ENCODE measurements at regions not wholly inside any gene's neighbourhood (a gene's known extent, or its start where the extent isn't known, plus 50 kb on each side); places are given as distances from the start of the nearest gene placed in this dataset.
"Not testable (repeated sequence)": the region's sequence is repeated elsewhere in the genome, so short reads cannot be mapped to it uniquely, and the experiment has no call there.

DNA sequence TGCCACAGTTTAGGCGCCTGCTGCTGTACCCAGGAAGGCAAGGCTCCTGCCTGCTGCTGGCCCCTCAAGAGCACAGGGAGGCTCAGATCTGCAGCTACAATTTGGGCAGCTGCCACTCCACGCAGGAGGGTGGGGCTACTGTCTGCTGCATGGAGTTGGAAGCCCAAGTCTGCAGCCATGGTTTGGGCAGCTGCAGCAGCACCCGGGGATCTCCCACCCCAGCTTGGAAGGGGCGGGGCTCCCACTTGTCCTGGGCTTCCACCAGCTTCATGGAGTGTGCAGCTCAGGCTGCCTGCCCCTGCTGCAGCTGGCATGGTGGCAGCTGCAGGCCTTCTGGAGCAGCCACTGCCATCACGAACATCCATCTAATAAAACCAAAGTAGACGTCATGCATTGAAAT lies 512.9 kb downstream of the PYDC2 start:
- no peak for DNase-seq (ENCODE audit: low read depth, low spot score)

DNA sequence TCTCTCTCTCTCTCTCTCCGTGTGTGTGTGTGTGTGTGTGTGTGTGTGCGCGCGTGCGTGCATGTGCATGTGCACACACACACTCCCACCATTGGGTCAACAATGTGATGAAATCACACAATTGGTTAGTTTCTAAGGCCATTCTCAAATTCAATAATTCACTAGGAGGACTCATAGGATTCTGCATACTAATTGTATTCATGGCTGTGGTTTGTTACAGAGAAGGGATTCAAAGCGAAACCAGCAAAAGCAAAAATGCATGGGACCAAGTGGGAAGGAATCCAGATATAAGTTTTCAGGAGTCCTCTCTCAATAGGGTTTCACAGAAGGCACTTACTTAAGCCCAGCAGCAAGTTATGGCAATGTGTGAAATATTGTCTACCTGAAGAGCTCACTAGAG lies 515.0 kb downstream of the PYDC2 start:
- H3K4me3 ChIP-seq (ENCODE audit: low read length), result no peak overlapping the region
- H3K9me3 ChIP-seq (ENCODE audit: control insufficient read depth, insufficient read depth, low read length), result no peaks in the 10 kb centered on the region
- no peaks in the 10 kb centered on the region for H3K4me1 ChIP-seq (ENCODE audit: control insufficient read depth, insufficient read depth, low read length)
- DNase-seq (ENCODE audit: low read depth, low spot score), result no peak
- no peak overlapping the region for H3K27ac ChIP-seq (ENCODE audit: low read length)
- H3K36me3 ChIP-seq (ENCODE audit: control insufficient read depth, insufficient read depth, low read length), result no peaks in the 10 kb centered on the region
- H3K27me3 ChIP-seq (ENCODE audit: control insufficient read depth, insufficient read depth, low read length), result no peaks in the 10 kb centered on the region
- no CpG with 5 or more reads among the region's 6 CpGs for WGBS (ENCODE audit: insufficient coverage, insufficient read length)

More for the DNA sequence above, 512.9 kb downstream of the PYDC2 start:
- no CpG with 5 or more reads among the region's 6 CpGs for WGBS (ENCODE audit: insufficient coverage, insufficient read length)
- H3K36me3 ChIP-seq (ENCODE audit: control insufficient read depth, insufficient read depth, low read length), result no peaks in the 10 kb centered on the region
- H3K9me3 ChIP-seq (ENCODE audit: control insufficient read depth, insufficient read depth, low read length), result no peaks in the 10 kb centered on the region
- H3K4me1 ChIP-seq (ENCODE audit: control insufficient read depth, insufficient read depth, low read length), result no peaks in the 10 kb centered on the region
- H3K27ac ChIP-seq (ENCODE audit: low read length), result no peak overlapping the region
- no peak overlapping the region for H3K4me3 ChIP-seq (ENCODE audit: low read length)
- H3K27me3 ChIP-seq (ENCODE audit: control insufficient read depth, insufficient read depth, low read length), result no peaks in the 10 kb centered on the region

DNA sequence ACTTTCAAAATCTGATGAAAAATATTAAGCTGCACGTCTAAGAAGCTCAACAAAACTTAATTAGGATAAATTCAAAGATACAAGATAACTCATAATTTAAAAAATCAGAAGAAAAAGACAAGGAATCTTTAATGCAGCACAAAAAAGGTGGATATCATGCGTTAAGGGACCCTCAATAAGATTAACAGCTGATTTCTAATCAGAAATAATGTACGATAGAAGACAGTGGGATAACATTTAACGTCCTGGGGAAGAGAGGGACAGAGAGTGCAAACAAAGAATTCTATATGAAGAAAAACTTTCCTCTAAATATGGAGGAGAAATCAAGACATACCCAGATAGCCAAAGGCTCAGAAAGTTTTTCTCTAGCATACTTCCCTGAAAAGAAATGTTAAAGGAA lies 519.5 kb downstream of the PYDC2 start:
- H3K4me1 ChIP-seq (ENCODE audit: control insufficient read depth, insufficient read depth, low read length), result no peaks in the 10 kb centered on the region
- no peak for DNase-seq (ENCODE audit: low read depth, low spot score)
- no peaks in the 10 kb centered on the region for H3K9me3 ChIP-seq (ENCODE audit: control insufficient read depth, insufficient read depth, low read length)
- H3K27ac ChIP-seq (ENCODE audit: low read length), result no peak overlapping the region
- H3K4me3 ChIP-seq (ENCODE audit: low read length), result no peak overlapping the region
- no peaks in the 10 kb centered on the region; the same call in 1 of the 2 replicates for H3K36me3 ChIP-seq (ENCODE audit: control insufficient read depth, insufficient read depth, low read length)
- no CpG with 5 or more reads among the region's 4 CpGs for WGBS (ENCODE audit: insufficient coverage, insufficient read length)
- H3K27me3 ChIP-seq (ENCODE audit: control insufficient read depth, insufficient read depth, low read length), result no peaks in the 10 kb centered on the region

DNA sequence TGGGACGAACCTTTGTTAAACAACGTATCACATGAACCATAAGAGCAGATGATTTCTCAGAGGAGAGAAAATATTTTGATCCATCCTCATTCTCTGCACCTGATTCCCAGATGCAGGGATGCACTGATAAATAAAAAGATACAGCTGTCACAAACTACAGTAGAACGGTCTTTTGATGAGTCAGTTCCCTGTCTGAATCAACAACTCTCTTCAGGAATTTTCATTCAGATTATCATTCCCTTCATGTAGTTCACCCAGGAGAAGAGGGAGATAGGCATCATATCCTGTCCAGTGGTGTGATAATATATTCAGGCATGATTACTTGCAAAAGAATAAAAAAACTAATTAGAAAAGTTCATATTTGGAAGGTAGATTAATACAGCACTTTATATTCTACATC lies 521.5 kb downstream of the PYDC2 start:
- no peak for DNase-seq (ENCODE audit: low read depth, low spot score)
- Histone ChIP-seq H3K4me1 (ENCODE audit: control insufficient read depth, insufficient read depth, low read length) (no peaks in the 10 kb centered on the region), H3K27me3 (ENCODE audit: control insufficient read depth, insufficient read depth, low read length) (no peaks in the 10 kb centered on the region), H3K36me3 (ENCODE audit: control insufficient read depth, insufficient read depth, low read length) (no peaks in the 10 kb centered on the region; the same call in 1 of the 2 replicates), H3K27ac (ENCODE audit: low read length) (no peak overlapping the region), H3K9me3 (ENCODE audit: control insufficient read depth, insufficient read depth, low read length) (no peaks in the 10 kb centered on the region), H3K4me3 (ENCODE audit: low read length) (no peak overlapping the region)
- no CpG with 5 or more reads among the region's 3 CpGs for WGBS (ENCODE audit: insufficient coverage, insufficient read length)

DNA sequence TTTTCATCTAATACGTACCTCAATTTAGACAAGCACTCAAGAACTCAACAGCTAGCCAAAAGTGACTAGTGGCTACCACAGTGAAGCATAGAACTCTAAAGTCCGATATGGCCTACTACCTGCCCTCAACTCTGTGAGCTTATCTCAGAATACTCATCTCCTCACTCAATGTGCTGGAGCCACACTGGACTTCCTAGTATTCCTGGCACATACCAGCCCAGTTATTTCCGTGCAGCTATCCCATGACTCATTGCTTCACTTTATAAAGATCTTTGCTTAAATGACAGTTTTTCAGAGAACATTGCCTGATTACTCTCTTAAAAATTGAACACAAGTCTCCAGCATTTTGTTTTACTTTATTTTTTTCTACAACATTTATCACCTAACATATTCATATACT lies 524.7 kb downstream of the PYDC2 start:
- no peaks in the 10 kb centered on the region for H3K4me1 ChIP-seq (ENCODE audit: control insufficient read depth, insufficient read depth, low read length)
- no peaks in the 10 kb centered on the region for H3K9me3 ChIP-seq (ENCODE audit: control insufficient read depth, insufficient read depth, low read length)
- no peak overlapping the region for H3K27ac ChIP-seq (ENCODE audit: low read length)
- no peak overlapping the region for H3K4me3 ChIP-seq (ENCODE audit: low read length)
- H3K27me3 ChIP-seq (ENCODE audit: control insufficient read depth, insufficient read depth, low read length), result no peaks in the 10 kb centered on the region
- H3K36me3 ChIP-seq (ENCODE audit: control insufficient read depth, insufficient read depth, low read length), result no peaks in the 10 kb centered on the region; the same call in 1 of the 2 replicates
- no peak for DNase-seq (ENCODE audit: low read depth, low spot score)
- no CpG with 5 or more reads among the region's 3 CpGs for WGBS (ENCODE audit: insufficient coverage, insufficient read length)

DNA sequence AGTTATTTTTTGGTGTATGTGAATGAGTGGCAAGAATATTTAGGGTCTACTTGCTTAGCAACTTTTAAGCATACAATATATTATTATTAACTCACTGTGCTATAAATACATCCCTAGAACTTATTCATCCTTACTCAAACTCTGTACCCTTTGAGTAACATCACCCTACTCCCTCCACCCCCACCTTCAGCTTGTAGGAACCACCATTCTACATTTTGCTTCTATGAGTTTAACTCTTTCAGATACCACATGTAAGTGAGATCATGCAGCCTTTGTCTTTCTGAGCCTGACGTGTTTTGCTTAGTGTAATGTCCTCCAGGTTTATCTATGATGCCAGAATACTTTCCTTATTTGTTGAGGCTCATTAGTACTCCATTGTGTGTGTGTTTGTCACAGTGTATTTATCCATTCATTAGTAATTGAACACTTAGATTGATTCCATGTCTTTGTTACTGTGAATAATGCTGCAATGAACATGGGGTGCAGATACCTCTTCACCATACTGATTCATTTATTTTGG lies 526.9 kb downstream of the PYDC2 start:
- no peaks in the 10 kb centered on the region for H3K27me3 ChIP-seq (ENCODE audit: control insufficient read depth, insufficient read depth, low read length)
- WGBS (ENCODE audit: insufficient coverage, insufficient read length), result no CpG with 5 or more reads among the region's 1 CpG
- H3K4me1 ChIP-seq (ENCODE audit: control insufficient read depth, insufficient read depth, low read length), result no peaks in the 10 kb centered on the region
- H3K4me3 ChIP-seq (ENCODE audit: low read length), result no peak overlapping the region
- H3K9me3 ChIP-seq (ENCODE audit: control insufficient read depth, insufficient read depth, low read length), result no peaks in the 10 kb centered on the region
- DNase-seq (ENCODE audit: low read depth, low spot score), result no peak
- H3K36me3 ChIP-seq (ENCODE audit: control insufficient read depth, insufficient read depth, low read length), result no peaks in the 10 kb centered on the region; the same call in 1 of the 2 replicates
- H3K27ac ChIP-seq (ENCODE audit: low read length), result no peak overlapping the region

DNA sequence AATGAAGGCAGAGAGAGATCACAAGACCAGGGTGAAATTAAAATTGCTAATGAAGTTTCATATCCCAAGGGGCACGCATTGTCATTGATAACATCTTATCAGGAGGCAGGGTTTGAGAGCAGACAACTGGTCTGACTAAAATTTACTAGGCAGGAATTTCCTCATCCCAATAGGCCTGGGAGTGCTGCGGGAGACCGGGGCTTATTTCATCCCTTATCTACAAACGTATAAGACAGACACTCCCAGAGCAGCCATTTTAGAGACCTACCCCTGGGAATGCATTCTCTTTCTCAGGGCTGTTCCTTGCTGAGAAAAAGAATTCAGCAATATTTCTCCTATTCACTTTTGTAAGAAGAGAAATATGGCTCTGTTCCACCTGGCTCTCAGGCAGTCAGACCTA lies 533.0 kb downstream of the PYDC2 start:
- not testable (repeated sequence) for H3K27me3 ChIP-seq (ENCODE audit: control insufficient read depth, insufficient read depth, low read length); DNase-seq (ENCODE audit: low read depth, low spot score); H3K4me3 ChIP-seq (ENCODE audit: low read length); H3K36me3 ChIP-seq (ENCODE audit: control insufficient read depth, insufficient read depth, low read length); H3K4me1 ChIP-seq (ENCODE audit: control insufficient read depth, insufficient read depth, low read length); H3K9me3 ChIP-seq (ENCODE audit: control insufficient read depth, insufficient read depth, low read length); H3K27ac ChIP-seq (ENCODE audit: low read length)
- WGBS (ENCODE audit: insufficient coverage, insufficient read length), result no CpG with 5 or more reads among the region's 4 CpGs

DNA sequence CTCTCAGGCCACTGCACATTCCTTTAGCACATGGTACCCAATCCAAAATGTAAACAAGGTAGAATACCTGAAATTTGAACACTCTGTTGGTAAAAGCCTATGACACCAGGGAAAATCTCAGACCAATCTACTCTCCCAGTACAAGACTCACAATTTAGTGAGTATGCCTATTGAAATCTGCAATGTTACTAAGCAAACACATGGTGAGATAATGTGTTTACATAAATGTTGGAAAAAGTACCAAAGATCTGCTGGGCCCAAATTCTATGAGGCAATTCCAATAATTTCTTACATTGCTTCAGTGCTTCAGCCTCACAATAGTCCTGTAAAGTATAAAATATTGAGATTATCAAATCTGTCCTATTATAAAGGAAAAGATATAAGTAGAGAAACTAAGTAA lies 536.1 kb downstream of the PYDC2 start:
- Histone ChIP-seq H3K36me3 (ENCODE audit: control insufficient read depth, insufficient read depth, low read length) (no peaks in the 10 kb centered on the region), H3K9me3 (ENCODE audit: control insufficient read depth, insufficient read depth, low read length) (no peaks in the 10 kb centered on the region), H3K4me3 (ENCODE audit: low read length) (no peak overlapping the region), H3K4me1 (ENCODE audit: control insufficient read depth, insufficient read depth, low read length) (no peaks in the 10 kb centered on the region), H3K27me3 (ENCODE audit: control insufficient read depth, insufficient read depth, low read length) (no peaks in the 10 kb centered on the region), H3K27ac (ENCODE audit: low read length) (no peak overlapping the region)
- no peak for DNase-seq (ENCODE audit: low read depth, low spot score)

DNA sequence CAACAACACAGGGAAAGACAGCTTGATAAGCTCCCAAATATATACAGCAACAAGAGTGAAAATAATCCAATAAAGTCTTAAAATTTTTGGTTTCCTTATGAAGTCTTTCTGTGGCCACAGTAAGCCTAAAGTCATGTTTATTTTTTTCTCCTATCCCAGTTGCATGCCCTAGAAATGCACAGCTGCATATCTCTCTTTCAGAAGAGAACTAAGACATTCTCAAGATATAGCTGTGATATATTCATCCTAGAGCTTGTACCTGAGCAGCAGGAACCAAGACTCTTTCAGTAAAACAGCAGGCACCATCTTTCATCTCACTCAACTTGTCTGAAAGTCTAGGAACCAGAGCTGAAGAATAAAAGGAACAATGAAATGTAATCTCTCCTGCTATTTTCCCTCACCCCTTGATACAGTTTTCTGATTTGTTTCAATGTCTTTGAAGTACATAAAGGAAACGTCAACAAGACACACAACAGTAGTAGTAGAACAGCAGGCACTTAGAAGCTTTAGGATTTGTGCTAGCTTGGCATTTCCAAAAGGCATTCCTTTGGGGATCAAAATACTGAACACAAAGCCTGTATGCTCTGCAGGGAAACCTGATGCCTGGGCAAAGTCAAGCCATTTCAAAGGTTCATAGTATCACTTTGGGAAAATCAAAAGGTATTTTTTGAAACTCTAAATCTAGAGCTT lies 536.8 kb downstream of the PYDC2 start:
- no peak for DNase-seq (ENCODE audit: low read depth, low spot score)
- WGBS (ENCODE audit: insufficient coverage, insufficient read length), result no CpG with 5 or more reads among the region's 1 CpG
- Histone ChIP-seq H3K27ac (ENCODE audit: low read length) (no peak overlapping the region), H3K27me3 (ENCODE audit: control insufficient read depth, insufficient read depth, low read length) (no peaks in the 10 kb centered on the region), H3K4me3 (ENCODE audit: low read length) (no peak overlapping the region), H3K4me1 (ENCODE audit: control insufficient read depth, insufficient read depth, low read length) (no peaks in the 10 kb centered on the region), H3K9me3 (ENCODE audit: control insufficient read depth, insufficient read depth, low read length) (no peaks in the 10 kb centered on the region), H3K36me3 (ENCODE audit: control insufficient read depth, insufficient read depth, low read length) (no peaks in the 10 kb centered on the region)

DNA sequence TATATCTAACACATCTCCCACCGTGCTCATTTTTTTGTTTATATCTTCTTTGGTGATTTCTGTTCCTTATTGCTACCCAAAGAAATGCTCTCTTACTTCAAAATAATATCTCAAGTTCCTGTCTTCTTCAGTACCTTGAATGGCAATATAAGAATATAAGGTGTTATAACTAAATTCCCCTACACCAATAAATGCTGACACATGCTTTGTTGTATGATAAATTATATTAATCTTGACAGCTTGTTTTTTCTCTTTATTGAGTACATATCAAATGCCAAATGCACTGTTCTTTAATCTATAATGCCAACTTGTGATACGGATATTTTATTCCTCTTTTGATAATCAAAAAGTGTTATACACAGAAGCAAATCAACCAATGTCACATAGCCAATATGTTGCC lies 540.3 kb downstream of the PYDC2 start:
- H3K27me3 ChIP-seq (ENCODE audit: control insufficient read depth, insufficient read depth, low read length), result no peaks in the 10 kb centered on the region
- H3K4me3 ChIP-seq (ENCODE audit: low read length), result no peak overlapping the region
- no peaks in the 10 kb centered on the region for H3K9me3 ChIP-seq (ENCODE audit: control insufficient read depth, insufficient read depth, low read length)
- no peaks in the 10 kb centered on the region for H3K4me1 ChIP-seq (ENCODE audit: control insufficient read depth, insufficient read depth, low read length)
- no peaks in the 10 kb centered on the region for H3K36me3 ChIP-seq (ENCODE audit: control insufficient read depth, insufficient read depth, low read length)
- no peak for DNase-seq (ENCODE audit: low read depth, low spot score)
- no peak overlapping the region for H3K27ac ChIP-seq (ENCODE audit: low read length)
- whole genome bisulfite sequencing (ENCODE audit: insufficient coverage, insufficient read length), result no CpG with 5 or more reads among the region's 2 CpGs

DNA sequence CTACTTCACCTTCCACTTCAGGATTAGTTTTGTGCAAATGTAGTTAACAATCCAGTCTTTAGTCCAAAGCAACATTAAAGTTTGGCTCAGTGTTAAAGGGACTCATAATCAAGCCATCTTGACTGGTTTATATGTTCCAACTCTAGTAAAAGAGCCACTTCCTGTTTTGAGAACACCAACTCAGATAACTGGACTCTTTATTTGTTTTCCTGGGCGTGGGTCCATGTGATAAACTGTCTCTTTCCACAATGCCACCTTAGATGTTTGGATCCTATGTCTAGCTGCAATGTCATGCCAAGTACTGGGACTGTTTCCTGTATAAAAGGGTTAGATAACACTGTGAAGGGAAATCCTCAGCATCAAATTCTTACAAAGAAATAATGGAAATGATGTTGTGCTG lies 545.0 kb downstream of the PYDC2 start:
- no peak overlapping the region for H3K4me3 ChIP-seq (ENCODE audit: low read length)
- H3K9me3 ChIP-seq (ENCODE audit: control insufficient read depth, insufficient read depth, low read length), result no peaks in the 10 kb centered on the region
- no peak for DNase-seq (ENCODE audit: low read depth, low spot score)
- no CpG with 5 or more reads among the region's 1 CpG for WGBS (ENCODE audit: insufficient coverage, insufficient read length)
- H3K27me3 ChIP-seq (ENCODE audit: control insufficient read depth, insufficient read depth, low read length), result no peaks in the 10 kb centered on the region
- H3K27ac ChIP-seq (ENCODE audit: low read length), result no peak overlapping the region
- no peaks in the 10 kb centered on the region for H3K4me1 ChIP-seq (ENCODE audit: control insufficient read depth, insufficient read depth, low read length)
- H3K36me3 ChIP-seq (ENCODE audit: control insufficient read depth, insufficient read depth, low read length), result no peaks in the 10 kb centered on the region
